Sigmoid colon (tissue), 4 donors: ENCODE measurements at regions not wholly inside any gene's neighbourhood (a gene's known extent, or its start where the extent isn't known, plus 50 kb on each side); places are given as distances from the start of the nearest gene placed in this dataset.

ENCODE experiments used
- CTCF ChIP-seq, 4 experiments: fragments of 450-650 bp in 3 of 4; fragments of 200-600 bp in 1 of 4; IDR thresholded peaks; one replicate each; pipeline ENCODE4 v1.5.1; 2016 to 2019; ENCODE audit warnings: antibody characterized with exemption in 4 of 4, mild to moderate bottlenecking in 3 of 4, moderate library complexity in 2 of 4
- EP300 ChIP-seq, 4 donors: sonication (generic); formaldehyde crosslinking; IDR thresholded peaks; one replicate each; pipeline ENCODE4 v1.6.1; 2017; ENCODE audit warnings: antibody characterized with exemption in 4 of 4
- POLR2A ChIP-seq, 2 donors: fragments of 450-650 bp; IDR thresholded peaks; one replicate each; pipeline ENCODE4 v1.6.1; 2016; ENCODE audit warnings: antibody characterized with exemption in 2 of 2, mild to moderate bottlenecking in 2 of 2, moderate library complexity in 2 of 2

GRCh38 chr11:128266893-128267292 is 320.5 kb downstream of the ETS1 start:
- TF ChIP-seq POLR2A (IDR thresholded peaks at IDR 0.05): no peak
- no peak for TF ChIP-seq CTCF (IDR thresholded peaks at IDR 0.05)
- TF ChIP-seq EP300 (IDR thresholded peaks at IDR 0.05): no peak
